Sigmoid colon (tissue), 6 donors: ENCODE measurements at regions not wholly inside any gene's neighbourhood (a gene's known extent, or its start where the extent isn't known, plus 50 kb on each side); places are given as distances from the start of the nearest gene placed in this dataset.

Source experiments
- DNase-seq: peaks from one replicate; pipeline ENCODE4 v3.0.0-alpha.2; 2019
- H3K27ac ChIP-seq, 4 donors: fragments of 200-600 bp; sonication (generic); one replicate each; pipeline ENCODE4 v1.5.1; 2016 to 2019; ENCODE audit warnings: mild to moderate bottlenecking in 1 of 4
- H3K27me3 ChIP-seq, 3 donors: fragments of 200-600 bp; sonication (generic); one replicate each; pipeline ENCODE4 v1.5.1; 2019; ENCODE audit warnings: mild to moderate bottlenecking in 1 of 3
- H3K36me3 ChIP-seq, 4 donors: fragments of 200-600 bp; sonication (generic); one replicate each; pipeline ENCODE4 v1.5.1; 2016 to 2019
- H3K4me1 ChIP-seq, 4 donors: fragments of 200-600 bp; sonication (generic); one replicate each; pipeline ENCODE4 v1.5.1; 2017 to 2019
- H3K4me3 ChIP-seq, 4 donors: fragments of 200-600 bp; sonication (generic); one replicate each; pipeline ENCODE4 v1.5.1; 2017 to 2019; ENCODE audit warnings: mild to moderate bottlenecking in 2 of 4, moderate library complexity in 1 of 4
- H3K9me3 ChIP-seq, 4 donors: fragments of 200-600 bp in 3 of 4; sonication (generic) in 3 of 4; one replicate each; pipeline versions ENCODE4 v1.5.1 to v1.6.1; 2013 to 2019
- EP300 ChIP-seq, 4 donors: sonication (generic); formaldehyde crosslinking; IDR thresholded peaks; one replicate each; pipeline ENCODE4 v1.6.1; 2017; ENCODE audit warnings: antibody characterized with exemption in 4 of 4
- POLR2A ChIP-seq, 2 donors: fragments of 450-650 bp; IDR thresholded peaks; one replicate each; pipeline ENCODE4 v1.6.1; 2016; ENCODE audit warnings: antibody characterized with exemption in 2 of 2, mild to moderate bottlenecking in 2 of 2, moderate library complexity in 2 of 2
- POLR2AphosphoS5 ChIP-seq, 4 donors: sonication (generic); formaldehyde crosslinking; IDR thresholded peaks; one replicate each; pipeline ENCODE4 v1.6.1; 2017; ENCODE audit warnings: antibody characterized with exemption in 4 of 4
- WGBS, 2 donors: extraction: QIAGEN DNeasy Blood & Tissue Kit; methylation state at CpG; one replicate each; pipeline ENCODE4 v1.1.7; 2013; 5-methylcytosine and 5-hydroxymethylcytosine counted together
- intact Hi-C: fragments of 100-400 bp; cut with DNase I; formaldehyde crosslinking; loops from one replicate; pipeline ENCODE4 v1.15.1; 2023
- TF ChIP-seq, protein P1 (sequence below), 4 experiments: fragments of 450-650 bp in 3 of 4; fragments of 200-600 bp in 1 of 4; IDR thresholded peaks; one replicate each; pipeline ENCODE4 v1.5.1; 2016 to 2019; ENCODE audit warnings: antibody characterized with exemption in 4 of 4, mild to moderate bottlenecking in 3 of 4, moderate library complexity in 2 of 4
- donor health status: healthy with polysubstance abuse.
- donor health status: healthy.

DNA sequence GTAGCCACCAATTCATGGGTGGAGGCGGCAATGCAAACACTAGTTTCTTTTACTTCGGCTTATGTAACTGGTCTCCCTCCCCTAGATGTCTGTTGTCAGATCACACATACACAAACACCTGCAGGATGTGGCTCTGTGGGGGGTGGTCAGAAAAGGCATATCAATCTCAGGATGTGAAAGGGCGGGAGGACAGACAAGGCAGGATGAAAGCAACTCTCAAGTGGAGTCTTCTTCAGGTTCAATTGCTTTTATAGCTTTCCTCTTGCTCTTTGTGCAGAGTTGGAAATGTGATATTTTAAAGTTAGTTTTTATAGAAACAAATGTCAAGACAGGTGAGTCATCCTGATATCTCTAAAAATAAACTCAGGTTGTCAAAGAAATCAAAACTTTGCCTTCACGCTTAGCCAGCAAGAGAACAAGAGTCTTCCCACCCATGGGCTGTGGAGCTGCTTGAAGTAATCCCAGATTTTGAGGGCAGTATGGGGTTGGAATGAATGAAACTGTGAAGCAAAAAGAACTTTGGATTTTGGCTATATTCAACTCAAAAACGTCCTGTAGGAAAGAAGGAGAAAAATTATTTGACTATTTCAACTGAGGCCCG is 423.4 kb downstream of the GUCY1A2 start:
- Histone ChIP-seq H3K4me3 (no peak overlapping the region), H3K27me3 (no peaks in the 10 kb centered on the region), H3K4me1 (no peaks in the 10 kb centered on the region), H3K36me3 (no peaks in the 10 kb centered on the region), H3K27ac (no peak overlapping the region), H3K9me3 (no peaks in the 10 kb centered on the region)
- intact Hi-C loops: no loop called here
- TF ChIP-seq POLR2AphosphoS5 (IDR thresholded peaks at IDR 0.05): no peak
- TF ChIP-seq, protein P1, sequence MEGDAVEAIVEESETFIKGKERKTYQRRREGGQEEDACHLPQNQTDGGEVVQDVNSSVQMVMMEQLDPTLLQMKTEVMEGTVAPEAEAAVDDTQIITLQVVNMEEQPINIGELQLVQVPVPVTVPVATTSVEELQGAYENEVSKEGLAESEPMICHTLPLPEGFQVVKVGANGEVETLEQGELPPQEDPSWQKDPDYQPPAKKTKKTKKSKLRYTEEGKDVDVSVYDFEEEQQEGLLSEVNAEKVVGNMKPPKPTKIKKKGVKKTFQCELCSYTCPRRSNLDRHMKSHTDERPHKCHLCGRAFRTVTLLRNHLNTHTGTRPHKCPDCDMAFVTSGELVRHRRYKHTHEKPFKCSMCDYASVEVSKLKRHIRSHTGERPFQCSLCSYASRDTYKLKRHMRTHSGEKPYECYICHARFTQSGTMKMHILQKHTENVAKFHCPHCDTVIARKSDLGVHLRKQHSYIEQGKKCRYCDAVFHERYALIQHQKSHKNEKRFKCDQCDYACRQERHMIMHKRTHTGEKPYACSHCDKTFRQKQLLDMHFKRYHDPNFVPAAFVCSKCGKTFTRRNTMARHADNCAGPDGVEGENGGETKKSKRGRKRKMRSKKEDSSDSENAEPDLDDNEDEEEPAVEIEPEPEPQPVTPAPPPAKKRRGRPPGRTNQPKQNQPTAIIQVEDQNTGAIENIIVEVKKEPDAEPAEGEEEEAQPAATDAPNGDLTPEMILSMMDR (IDR thresholded peaks at IDR 0.05): no peak
- no peak for TF ChIP-seq POLR2A (IDR thresholded peaks at IDR 0.05)
- no peak for TF ChIP-seq EP300 (IDR thresholded peaks at IDR 0.05)
- WGBS, 2 donors: 76 to 80% methylated on average over 6 of the region's 6 CpGs
- DNase-seq: no peak

DNA sequence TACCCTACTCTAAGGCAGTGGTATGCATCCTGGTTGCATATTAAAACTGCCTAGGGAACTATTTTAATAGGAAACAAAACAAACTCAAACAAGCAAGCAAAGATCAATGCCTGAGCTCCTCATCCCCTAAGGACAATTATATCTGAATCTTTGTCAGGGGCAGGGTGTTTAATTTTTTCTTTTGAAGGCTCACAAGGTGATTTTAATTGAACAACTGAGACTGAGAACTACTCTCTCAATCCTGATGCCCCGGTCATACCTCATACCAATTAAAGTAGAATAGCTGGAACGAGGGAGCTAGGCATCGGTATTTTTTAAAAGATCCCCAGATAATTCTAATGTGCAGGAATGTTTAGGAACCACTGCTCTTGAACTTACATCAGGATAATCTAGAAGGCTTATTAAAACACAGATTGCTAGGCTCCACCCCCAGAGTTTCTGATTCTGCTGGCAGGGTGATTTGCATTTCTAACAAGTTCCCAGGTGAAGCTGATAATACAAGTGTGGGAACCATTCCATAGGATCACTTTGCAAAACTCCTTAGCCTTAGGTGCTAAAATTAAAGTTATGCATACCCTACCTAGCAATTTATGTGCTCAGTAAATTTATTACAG is 416.5 kb downstream of the GUCY1A2 start:
- WGBS, 2 donors: 89 to 93% methylated on average over 3 of the region's 3 CpGs
- TF ChIP-seq POLR2A (IDR thresholded peaks at IDR 0.05) (no peak), EP300 (IDR thresholded peaks at IDR 0.05) (no peak), POLR2AphosphoS5 (IDR thresholded peaks at IDR 0.05) (no peak)
- TF ChIP-seq, protein P1 (IDR thresholded peaks at IDR 0.05): no peak
- no peaks in the 10 kb centered on the region for H3K9me3 ChIP-seq
- intact Hi-C loops: no loop called here
- H3K4me1 ChIP-seq: no peaks in the 10 kb centered on the region
- H3K27me3 ChIP-seq: no peaks in the 10 kb centered on the region
- H3K27ac ChIP-seq: no peak overlapping the region
- H3K36me3 ChIP-seq: no peaks in the 10 kb centered on the region
- no peak overlapping the region for H3K4me3 ChIP-seq
- no peak for DNase-seq

DNA sequence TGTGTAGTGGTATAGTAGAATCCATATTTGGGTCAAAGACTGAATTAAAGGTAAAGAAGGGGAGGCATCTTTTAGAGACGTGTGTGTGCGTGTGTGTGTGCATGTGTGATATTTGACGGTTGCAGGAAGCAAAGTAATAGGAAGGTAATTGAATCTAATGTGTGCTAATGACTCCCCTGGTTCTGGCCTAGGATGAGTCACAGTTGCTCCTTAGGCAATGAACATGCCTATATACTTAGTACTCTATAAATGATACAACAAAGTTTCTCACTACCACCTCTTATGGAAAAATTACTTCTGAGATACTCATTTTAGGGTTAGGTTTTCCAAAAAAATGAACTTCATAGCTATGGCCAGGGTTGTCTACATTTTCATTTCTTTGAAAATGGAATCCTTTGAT is 409.6 kb downstream of the GUCY1A2 start:
- no peaks in the 10 kb centered on the region for H3K4me1 ChIP-seq
- intact Hi-C loops: no loop called here
- no peak overlapping the region for H3K4me3 ChIP-seq
- H3K27ac ChIP-seq: no peak overlapping the region
- no peaks in the 10 kb centered on the region for H3K36me3 ChIP-seq
- TF ChIP-seq, protein P1 (IDR thresholded peaks at IDR 0.05): no peak
- TF ChIP-seq POLR2AphosphoS5 (IDR thresholded peaks at IDR 0.05) (no peak), EP300 (IDR thresholded peaks at IDR 0.05) (no peak), POLR2A (IDR thresholded peaks at IDR 0.05) (no peak)
- H3K27me3 ChIP-seq: no peaks in the 10 kb centered on the region
- no peaks in the 10 kb centered on the region for H3K9me3 ChIP-seq
- DNase-seq: no peak
- 87 to 90% methylated on average over 3 of the region's 3 CpGs for WGBS, 2 donors

DNA sequence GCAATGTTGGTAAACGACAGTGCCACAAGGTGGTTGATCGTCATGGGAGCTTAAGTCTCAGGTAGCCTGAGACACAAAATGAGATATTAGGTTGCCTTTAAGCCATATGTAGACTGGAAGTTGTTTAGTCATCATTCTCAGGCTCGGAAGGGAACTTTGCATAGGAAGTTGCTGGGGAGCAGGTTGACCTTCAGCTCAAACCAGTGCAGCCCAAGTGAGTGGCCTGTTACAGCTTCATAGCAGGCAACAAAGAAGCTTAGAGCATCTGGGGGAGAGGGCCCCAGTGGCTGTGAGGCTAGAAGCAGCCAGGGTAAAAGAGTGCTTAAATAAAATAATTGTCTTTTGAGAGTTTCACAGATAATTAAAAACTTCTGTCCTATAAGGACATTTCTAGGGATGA is 404.0 kb downstream of the GUCY1A2 start:
- no peaks in the 10 kb centered on the region for H3K36me3 ChIP-seq
- H3K27ac ChIP-seq: no peak overlapping the region
- no peak overlapping the region for H3K4me3 ChIP-seq
- no peaks in the 10 kb centered on the region for H3K9me3 ChIP-seq
- no peak for DNase-seq
- 65 to 79% methylated on average over 3 of the region's 3 CpGs for WGBS, 2 donors
- H3K27me3 ChIP-seq: no peaks in the 10 kb centered on the region
- TF ChIP-seq, protein P1 (IDR thresholded peaks at IDR 0.05): no peak
- TF ChIP-seq POLR2AphosphoS5 (IDR thresholded peaks at IDR 0.05) (no peak), POLR2A (IDR thresholded peaks at IDR 0.05) (no peak), EP300 (IDR thresholded peaks at IDR 0.05) (no peak)
- H3K4me1 ChIP-seq: no peaks in the 10 kb centered on the region
- intact Hi-C loops: no loop called here
